GM12878 (cell line): ENCODE measurements at regions not wholly inside any gene's neighbourhood (a gene's known extent, or its start where the extent isn't known, plus 50 kb on each side); places are given as distances from the start of the nearest gene placed in this dataset.

Source experiments
- ATAC-seq: fragments of 200-7000 bp; cut with Tn5 transposase; 3 replicates; pipeline ENCODE4 v1.9.1; 2020; ENCODE audit warnings: mild to moderate bottlenecking, moderate library complexity
- BruUV-seq: library from RNA; stranded (reverse); fragments of 400-500 nt; replicated peaks from 2 replicates; lab custom pipeline; 2021; lab: Mats Ljungman, UMichigan
- CTCF ChIA-PET: fragments of 300-600 bp; sonication (Branson Sonifier 250); formaldehyde crosslinking; extraction: SDS; loops from one replicate; lab custom pipeline; 2021; ENCODE audit warnings: inconsistent platforms; lab: Yijun Ruan, JAX
- POLR2A ChIA-PET: fragments of 350-600 bp; formaldehyde crosslinking; extraction: SDS; loops from one replicate; lab custom pipeline; 2021; ENCODE audit warnings: inconsistent platforms; lab: Charles Lee
- RAD21 ChIA-PET: fragments of 300-600 bp; sonication (Branson Sonifier 250); formaldehyde crosslinking; loops from one replicate; lab custom pipeline; 2023; ENCODE audit warnings: antibody characterized with exemption; ENCODE audit not compliant: unreplicated experiment; lab: Charles Lee
- SMC1A ChIA-PET: fragments of 300-600 bp; sonication (Branson Sonifier 250); formaldehyde crosslinking; loops from one replicate; lab custom pipeline; 2023; ENCODE audit not compliant: unreplicated experiment, uncharacterized antibody; lab: Charles Lee
- DNase-seq: peaks from one replicate; pipeline ENCODE4 v3.0.0-alpha.2; 2011; ENCODE audit warnings: low read depth, low spot score
- FAIRE-seq: peaks from 3 replicates; lab custom pipeline; 2011; peaks lifted over from hg19 to GRCh38; lab: Jason Lieb, UNC
- H2AFZ ChIP-seq: 2 replicates; pipeline ENCODE4 v1.6.0; 2011; ENCODE audit warnings: low read depth, low read length, control low read depth; ENCODE audit not compliant: control insufficient read depth
- H3K27ac ChIP-seq: 2 replicates; pipeline ENCODE4 v1.5.1; 2011; ENCODE audit warnings: control low read depth; ENCODE audit not compliant: control insufficient read depth, insufficient read depth
- H3K27me3 ChIP-seq, 2 experiments: replicated peaks in 1 of 2; 2 replicates each; pipeline versions ENCODE4 v1.6.0 to v1.6.1; 2011; ENCODE audit warnings: low read length in 1 of 2; ENCODE audit not compliant: control insufficient read depth in 2 of 2, insufficient read depth in 2 of 2
- H3K36me3 ChIP-seq, 2 experiments: 2 replicates each; pipeline ENCODE4 v1.5.1; 2011; ENCODE audit warnings: low read length in 1 of 2; ENCODE audit not compliant: control insufficient read depth in 2 of 2, insufficient read depth in 2 of 2
- H3K4me1 ChIP-seq: 2 replicates; pipeline ENCODE4 v1.6.1; 2011; ENCODE audit warnings: mild to moderate bottlenecking, low read length, moderate library complexity, mixed read lengths; ENCODE audit not compliant: control insufficient read depth, insufficient read depth
- H3K4me2 ChIP-seq: 2 replicates; pipeline ENCODE4 v1.6.0; 2011; ENCODE audit warnings: control low read depth; ENCODE audit not compliant: control insufficient read depth, insufficient read depth
- H3K4me3 ChIP-seq: fragments of 200-600 bp; sonication (generic); 2 replicates; pipeline ENCODE4 v1.5.1; 2016
- H3K79me2 ChIP-seq: 2 replicates; pipeline ENCODE4 v1.6.0; 2011; ENCODE audit warnings: low read length; ENCODE audit not compliant: control insufficient read depth, insufficient read depth
- H3K9ac ChIP-seq: 2 replicates; pipeline ENCODE4 v1.8.0; 2011; ENCODE audit warnings: low read length, control low read depth, mixed read lengths; ENCODE audit not compliant: control insufficient read depth, insufficient read depth
- H3K9me3 ChIP-seq: replicated peaks from 3 replicates; pipeline ENCODE4 v1.5.1; 2011; ENCODE audit warnings: mild to moderate bottlenecking, low read length; ENCODE audit not compliant: control insufficient read depth, insufficient read depth
- H4K20me1 ChIP-seq: 2 replicates; pipeline ENCODE4 v1.6.0; 2011; ENCODE audit not compliant: control insufficient read depth, insufficient read depth
- NFYB ChIP-seq: IDR thresholded peaks from 2 replicates; pipeline ENCODE4 v1.6.1; 2011; ENCODE audit warnings: low read depth, mild to moderate bottlenecking, low read length, improper control_type of control experiment, moderate library complexity; ENCODE audit not compliant: insufficient read depth
- NR2C2 ChIP-seq: IDR thresholded peaks from 2 replicates; pipeline ENCODE4 v1.6.1; 2011; ENCODE audit warnings: borderline replicate concordance, low read depth; ENCODE audit not compliant: control insufficient read depth, insufficient read length
- SP1 ChIP-seq: IDR thresholded peaks from one replicate; pipeline ENCODE4 v1.6.1; 2011; ENCODE audit warnings: low read depth, low read length
- ZNF217 ChIP-seq: fragments of 450-650 bp; IDR thresholded peaks from 2 replicates; pipeline ENCODE4 v1.6.1; 2017; ENCODE audit warnings: antibody characterized with exemption, mild to moderate bottlenecking
- WGBS: methylation state at CpG from one replicate; pipeline ENCODE4 v1.1.6; 2016; ENCODE audit warnings: low lambda C conversion rate; ENCODE audit not compliant: insufficient replicate concordance, insufficient coverage; ENCODE audit errors: missing lambda C conversion rate; 5-methylcytosine and 5-hydroxymethylcytosine counted together
- in situ Hi-C: fragments of 300-500 bp; cut with MboI; formaldehyde crosslinking; loops from 9 replicates; pipeline ENCODE4 v1.14.3; 2018; ENCODE audit warnings: mixed read lengths
- intact Hi-C: fragments of 100-400 bp; cut with micrococcal nuclease; formaldehyde crosslinking; loops from one replicate; pipeline ENCODE4 v1.14.2; 2022; ENCODE audit not compliant: unreplicated experiment
- TF ChIP-seq, protein P1 (sequence below): IDR thresholded peaks from 2 replicates; pipeline ENCODE4 v1.6.1; 2011; ENCODE audit warnings: borderline replicate concordance, low read depth, mild to moderate bottlenecking, moderate library complexity, mixed read lengths, low read length; ENCODE audit not compliant: insufficient read depth; ENCODE audit errors: extremely low read length
- TF ChIP-seq, protein P2 (sequence below): fragments of 450-650 bp; IDR thresholded peaks from 2 replicates; pipeline ENCODE4 v1.6.1; 2018; ENCODE audit warnings: borderline replicate concordance, mild to moderate bottlenecking; ENCODE audit not compliant: partially characterized antibody

DNA sequence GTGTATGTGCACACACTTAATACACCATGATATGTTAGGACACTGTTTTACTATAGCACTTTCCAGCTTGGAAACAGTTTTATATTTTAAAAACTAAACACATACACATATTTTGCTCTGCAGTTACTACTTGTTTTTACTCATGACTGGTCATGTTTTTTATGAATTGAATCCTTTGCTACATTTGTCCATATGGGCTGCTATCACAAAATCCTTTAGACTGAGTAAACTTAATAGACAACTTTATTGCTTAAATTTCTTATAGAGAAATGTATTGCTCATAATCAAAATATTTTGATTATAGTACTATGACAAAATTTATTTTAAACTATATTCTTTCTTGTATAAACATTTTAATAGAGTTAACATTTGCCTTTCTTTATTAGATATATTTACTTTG, 314.8 kb downstream of the RBM43 start:
- TF ChIP-seq, protein P1, sequence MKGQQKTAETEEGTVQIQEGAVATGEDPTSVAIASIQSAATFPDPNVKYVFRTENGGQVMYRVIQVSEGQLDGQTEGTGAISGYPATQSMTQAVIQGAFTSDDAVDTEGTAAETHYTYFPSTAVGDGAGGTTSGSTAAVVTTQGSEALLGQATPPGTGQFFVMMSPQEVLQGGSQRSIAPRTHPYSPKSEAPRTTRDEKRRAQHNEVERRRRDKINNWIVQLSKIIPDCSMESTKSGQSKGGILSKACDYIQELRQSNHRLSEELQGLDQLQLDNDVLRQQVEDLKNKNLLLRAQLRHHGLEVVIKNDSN = no peak
- Histone ChIP-seq H3K9ac (no peak overlapping the region), H4K20me1 (no peaks in the 10 kb centered on the region), H3K4me1 (no peaks in the 10 kb centered on the region), H3K9me3 (no peaks in the 10 kb centered on the region), H2AFZ (no peak overlapping the region), H3K27ac (no peak overlapping the region), H3K79me2 (no peaks in the 10 kb centered on the region), H3K27me3 (no peaks in the 10 kb centered on the region), H3K4me2 (no peak overlapping the region), H3K36me3 (no peaks in the 10 kb centered on the region), H3K4me3 (no peak overlapping the region)
- ChIA-PET CTCF (no interaction called here), SMC1A (interaction anchor here (0.6 kb wide), 1 partner anchor 1137 kb away, joined by 4 read pairs; no protein-coding TSS in a partner anchor), POLR2A (no interaction called here), RAD21 (no interaction called here)
- FAIRE-seq = no peak
- intact Hi-C loops (no loop called here), in situ Hi-C loops (no loop called here)
- no peak for ATAC-seq
- BruUV-seq = no TSS peak
- DNase-seq = no peak

DNA sequence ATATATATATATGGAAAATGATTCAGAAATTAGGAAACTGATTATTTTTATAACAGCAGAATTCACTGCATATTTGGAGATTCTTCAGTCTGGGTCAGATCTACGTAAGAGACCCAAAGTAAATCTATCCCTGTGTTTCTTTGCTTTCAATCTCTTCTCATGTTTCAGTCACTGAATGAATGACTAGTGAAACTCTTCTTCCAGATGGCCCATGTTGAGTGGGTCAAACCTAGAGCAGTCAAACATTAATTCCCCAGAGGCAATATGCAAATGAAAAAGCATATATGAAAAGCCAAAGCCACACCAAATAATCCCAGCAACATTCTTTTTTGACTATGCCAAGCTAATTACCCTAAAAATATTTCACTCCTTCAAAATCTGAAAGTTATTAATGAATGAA, 317.3 kb downstream of the RBM43 start:
- RAD21 ChIA-PET = no interaction called here
- TF ChIP-seq SP1 (no peak), NFYB (no peak), ZNF217 (no peak), NR2C2 (no peak)
- TF ChIP-seq, protein P2, sequence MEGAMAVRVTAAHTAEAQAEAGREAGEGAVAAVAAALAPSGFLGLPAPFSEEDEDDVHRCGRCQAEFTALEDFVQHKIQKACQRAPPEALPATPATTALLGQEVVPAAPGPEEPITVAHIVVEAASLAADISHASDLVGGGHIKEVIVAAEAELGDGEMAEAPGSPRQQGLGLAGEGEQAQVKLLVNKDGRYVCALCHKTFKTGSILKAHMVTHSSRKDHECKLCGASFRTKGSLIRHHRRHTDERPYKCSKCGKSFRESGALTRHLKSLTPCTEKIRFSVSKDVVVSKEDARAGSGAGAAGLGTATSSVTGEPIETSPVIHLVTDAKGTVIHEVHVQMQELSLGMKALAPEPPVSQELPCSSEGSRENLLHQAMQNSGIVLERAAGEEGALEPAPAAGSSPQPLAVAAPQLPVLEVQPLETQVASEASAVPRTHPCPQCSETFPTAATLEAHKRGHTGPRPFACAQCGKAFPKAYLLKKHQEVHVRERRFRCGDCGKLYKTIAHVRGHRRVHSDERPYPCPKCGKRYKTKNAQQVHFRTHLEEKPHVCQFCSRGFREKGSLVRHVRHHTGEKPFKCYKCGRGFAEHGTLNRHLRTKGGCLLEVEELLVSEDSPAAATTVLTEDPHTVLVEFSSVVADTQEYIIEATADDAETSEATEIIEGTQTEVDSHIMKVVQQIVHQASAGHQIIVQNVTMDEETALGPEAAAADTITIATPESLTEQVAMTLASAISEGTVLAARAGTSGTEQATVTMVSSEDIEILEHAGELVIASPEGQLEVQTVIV = no peak
- H3K79me2 ChIP-seq = no peaks in the 10 kb centered on the region
- H3K27me3 ChIP-seq = no peaks in the 10 kb centered on the region
- no peak overlapping the region for H3K27ac ChIP-seq
- no peak overlapping the region for H3K4me2 ChIP-seq
- DNase-seq (no peak), ATAC-seq (no peak), FAIRE-seq (no peak)
- intact Hi-C loops = no loop called here
- SMC1A ChIA-PET = no interaction called here
- H3K36me3 ChIP-seq = no peaks in the 10 kb centered on the region
- H3K4me1 ChIP-seq = no peaks in the 10 kb centered on the region
- no peaks in the 10 kb centered on the region for H3K9me3 ChIP-seq
- no peaks in the 10 kb centered on the region for H4K20me1 ChIP-seq
- H2AFZ ChIP-seq = no peak overlapping the region
- no TSS peak for BruUV-seq
- POLR2A ChIA-PET = no interaction called here
- in situ Hi-C loops = no loop called here
- WGBS = 0% methylated on average over 1 of the region's 1 CpG
- CTCF ChIA-PET = no interaction called here
- no peak overlapping the region for H3K4me3 ChIP-seq
- no peak overlapping the region for H3K9ac ChIP-seq
